ENCODE measurements at regions not wholly inside any gene's neighbourhood (a gene's known extent, or its start where the extent isn't known, plus 50 kb on each side); places are given as distances from the start of the nearest gene placed in this dataset.

DNA sequence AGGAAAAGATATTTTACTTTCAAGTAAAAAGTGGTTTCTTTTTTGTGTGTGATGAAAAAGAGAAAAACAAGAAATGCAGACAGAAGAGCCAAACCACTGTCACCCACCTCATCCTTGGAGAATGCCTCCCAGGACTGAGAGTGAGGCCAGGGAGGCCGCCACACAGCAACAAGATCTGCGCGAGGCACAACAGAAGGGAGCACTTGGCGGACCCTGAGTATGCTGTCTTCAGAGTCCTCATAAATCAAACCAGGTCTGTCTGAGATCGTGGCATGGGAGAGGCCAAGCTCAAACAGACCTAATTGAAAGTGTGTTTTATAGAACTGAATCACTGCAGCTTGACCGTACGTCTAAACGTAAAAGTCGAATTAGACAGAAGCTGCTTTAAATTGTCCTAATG, 134.3 kb upstream of the VCX2 start:
- no peak for TF ChIP-seq CTCF (conservative IDR thresholded peaks at IDR 0.05; ENCODE audit: low read length)
- TF ChIP-seq EZH2phosphoT487 (IDR thresholded peaks at IDR 0.05; ENCODE audit: borderline replicate concordance) = no peak
- no peaks in the 10 kb centered on the region for H3K27me3 ChIP-seq (ENCODE audit: insufficient read depth, low read length, poor library complexity, severe bottlenecking)
- H3K36me3 ChIP-seq (ENCODE audit: insufficient read depth, low read length) = no peaks in the 10 kb centered on the region
- H3F3A ChIP-seq (ENCODE audit: low read depth) = no peaks in the 10 kb centered on the region
- H3K4me2 ChIP-seq (ENCODE audit: low read depth, low read length, poor library complexity, severe bottlenecking) = no peak overlapping the region
- H3K4me1 ChIP-seq (ENCODE audit: insufficient read depth, low read length, poor library complexity, severe bottlenecking) = no peaks in the 10 kb centered on the region
- H4K20me1 ChIP-seq (ENCODE audit: insufficient read depth, low read length, poor library complexity, severe bottlenecking) = no peaks in the 10 kb centered on the region
- no peaks in the 10 kb centered on the region for H3K9me3 ChIP-seq (ENCODE audit: insufficient read depth, low read depth, low read length)
- no peak overlapping the region for H2AFZ ChIP-seq (ENCODE audit: low read length)
- no peaks in the 10 kb centered on the region for H3K9me2 ChIP-seq (replicated peaks; ENCODE audit: low read depth, low read length)
- H3K4me3 ChIP-seq (ENCODE audit: low read length, poor library complexity, severe bottlenecking) = no peak overlapping the region
- H3K79me2 ChIP-seq (ENCODE audit: insufficient read depth, low read length) = no peaks in the 10 kb centered on the region
- no peak overlapping the region for H3K9ac ChIP-seq (ENCODE audit: low read depth, low read length, poor library complexity, severe bottlenecking)

GRCh38 chrX:8306291-8306925, 135.3 kb upstream of the VCX2 start:
- no peak overlapping the region for H3K9ac ChIP-seq (ENCODE audit: low read depth, low read length, poor library complexity, severe bottlenecking)
- no peak overlapping the region for H3K4me2 ChIP-seq (ENCODE audit: low read depth, low read length, poor library complexity, severe bottlenecking)
- H3K9me2 ChIP-seq (replicated peaks; ENCODE audit: low read depth, low read length) = no peaks in the 10 kb centered on the region
- H3K27me3 ChIP-seq (ENCODE audit: insufficient read depth, low read length, poor library complexity, severe bottlenecking) = no peaks in the 10 kb centered on the region
- H3K79me2 ChIP-seq (ENCODE audit: insufficient read depth, low read length) = no peaks in the 10 kb centered on the region
- H4K20me1 ChIP-seq (ENCODE audit: insufficient read depth, low read length, poor library complexity, severe bottlenecking) = no peaks in the 10 kb centered on the region
- H3F3A ChIP-seq (ENCODE audit: low read depth) = no peaks in the 10 kb centered on the region
- H3K36me3 ChIP-seq (ENCODE audit: insufficient read depth, low read length) = no peaks in the 10 kb centered on the region
- H3K4me1 ChIP-seq (ENCODE audit: insufficient read depth, low read length, poor library complexity, severe bottlenecking) = no peaks in the 10 kb centered on the region
- TF ChIP-seq CTCF (conservative IDR thresholded peaks at IDR 0.05; ENCODE audit: low read length) (no peak), EZH2phosphoT487 (IDR thresholded peaks at IDR 0.05; ENCODE audit: borderline replicate concordance) (no peak)
- H3K9me3 ChIP-seq (ENCODE audit: insufficient read depth, low read depth, low read length) = no peaks in the 10 kb centered on the region
- no peak overlapping the region for H3K4me3 ChIP-seq (ENCODE audit: low read length, poor library complexity, severe bottlenecking)
- H2AFZ ChIP-seq (ENCODE audit: low read length) = no peak overlapping the region

- no peaks in the 10 kb centered on the region for H3K27me3 ChIP-seq (ENCODE audit: insufficient read depth, low read length, poor library complexity, severe bottlenecking)
- no peak overlapping the region for H3K4me3 ChIP-seq (ENCODE audit: low read length, poor library complexity, severe bottlenecking)
- H3K9me2 ChIP-seq (replicated peaks; ENCODE audit: low read depth, low read length) = no peaks in the 10 kb centered on the region
- no peaks in the 10 kb centered on the region for H3K36me3 ChIP-seq (ENCODE audit: insufficient read depth, low read length)
- no peak overlapping the region for H2AFZ ChIP-seq (ENCODE audit: low read length)
- no peaks in the 10 kb centered on the region for H3K4me1 ChIP-seq (ENCODE audit: insufficient read depth, low read length, poor library complexity, severe bottlenecking)
- no peaks in the 10 kb centered on the region for H3F3A ChIP-seq (ENCODE audit: low read depth)
- H3K79me2 ChIP-seq (ENCODE audit: insufficient read depth, low read length) = no peaks in the 10 kb centered on the region
- H3K9ac ChIP-seq (ENCODE audit: low read depth, low read length, poor library complexity, severe bottlenecking) = no peak overlapping the region
- no peak for TF ChIP-seq CTCF (conservative IDR thresholded peaks at IDR 0.05; ENCODE audit: low read length)
- TF ChIP-seq EZH2phosphoT487 (IDR thresholded peaks at IDR 0.05; ENCODE audit: borderline replicate concordance) = no peak
- H4K20me1 ChIP-seq (ENCODE audit: insufficient read depth, low read length, poor library complexity, severe bottlenecking) = no peaks in the 10 kb centered on the region
- H3K4me2 ChIP-seq (ENCODE audit: low read depth, low read length, poor library complexity, severe bottlenecking) = no peak overlapping the region
- no peaks in the 10 kb centered on the region for H3K9me3 ChIP-seq (ENCODE audit: insufficient read depth, low read depth, low read length)
Observed at GRCh38 chrX:8310409-8310808, 139.3 kb upstream of the VCX2 start.

All from Loucy (cell line).